Chondrocyte (in vitro differentiated cells): ENCODE measurements at regions not wholly inside any gene's neighbourhood (a gene's known extent, or its start where the extent isn't known, plus 50 kb on each side); places are given as distances from the start of the nearest gene placed in this dataset.

Experiments
- DNase-seq: peaks from one replicate; pipeline ENCODE4 v3.0.0; 2021; ENCODE audit warnings: mixed read lengths, low spot score
- H3K27ac Mint-ChIP-seq: one replicate; pipeline ENCODE4 v1.8.0; 2021; ENCODE audit warnings: mild to moderate bottlenecking, moderate library complexity, mixed read lengths; ENCODE audit not compliant: unreplicated experiment
- H3K27me3 Mint-ChIP-seq: 2 replicates; pipeline ENCODE4 v1.8.0; 2021; ENCODE audit warnings: low read depth, mixed read lengths
- H3K36me3 Mint-ChIP-seq: 2 replicates; pipeline ENCODE4 v1.8.0; 2021; ENCODE audit warnings: low read depth, mixed read lengths
- H3K4me1 Mint-ChIP-seq: 2 replicates; pipeline ENCODE4 v1.8.0; 2021; ENCODE audit warnings: low read depth, mild to moderate bottlenecking, mixed read lengths
- H3K4me3 Mint-ChIP-seq: one replicate; pipeline ENCODE4 v1.8.0; 2021; ENCODE audit warnings: mild to moderate bottlenecking, moderate library complexity, mixed read lengths; ENCODE audit not compliant: unreplicated experiment
- H3K9me3 Mint-ChIP-seq: 2 replicates; pipeline ENCODE4 v1.8.0; 2021; ENCODE audit warnings: low read depth, mixed read lengths
- CTCF ChIP-seq: fragments of 200-600 bp; sonication (generic); IDR thresholded peaks from 2 replicates; pipeline ENCODE4 v1.5.0; 2021; ENCODE audit warnings: antibody characterized with exemption, mild to moderate bottlenecking, moderate library complexity

DNA sequence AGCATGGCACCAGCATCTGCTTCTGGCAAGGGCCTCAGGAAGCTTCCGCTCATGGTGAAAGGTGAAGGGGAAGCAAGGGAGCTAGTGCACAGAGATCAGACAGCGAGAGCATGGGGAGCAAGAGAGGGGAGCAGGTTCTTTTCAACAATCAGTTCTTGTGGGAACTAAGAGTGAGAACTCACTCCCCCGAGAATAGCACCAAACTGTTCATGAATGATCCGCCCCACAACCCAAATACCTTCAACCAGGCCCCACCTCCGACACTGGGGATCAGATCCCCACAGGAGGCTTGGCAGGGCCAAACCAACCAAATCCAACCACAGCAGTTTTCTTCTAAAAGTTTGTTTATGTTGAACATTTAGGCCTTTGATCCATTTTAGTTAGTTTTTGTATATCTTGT, 69.7 kb upstream of the BHLHE23 start:
- H3K27me3 Mint-ChIP-seq, result peaks cover 22% of the 10 kb centered on the region
- peaks cover 40% of the 10 kb centered on the region for H3K9me3 Mint-ChIP-seq
- DNase-seq, result peak; percentile 28
- H3K27ac Mint-ChIP-seq, result no peak overlapping the region
- H3K4me3 Mint-ChIP-seq, result no peak overlapping the region
- H3K4me1 Mint-ChIP-seq, result no peaks in the 10 kb centered on the region
- no peak for TF ChIP-seq CTCF
- H3K36me3 Mint-ChIP-seq, result peaks cover 3% of the 10 kb centered on the region

DNA sequence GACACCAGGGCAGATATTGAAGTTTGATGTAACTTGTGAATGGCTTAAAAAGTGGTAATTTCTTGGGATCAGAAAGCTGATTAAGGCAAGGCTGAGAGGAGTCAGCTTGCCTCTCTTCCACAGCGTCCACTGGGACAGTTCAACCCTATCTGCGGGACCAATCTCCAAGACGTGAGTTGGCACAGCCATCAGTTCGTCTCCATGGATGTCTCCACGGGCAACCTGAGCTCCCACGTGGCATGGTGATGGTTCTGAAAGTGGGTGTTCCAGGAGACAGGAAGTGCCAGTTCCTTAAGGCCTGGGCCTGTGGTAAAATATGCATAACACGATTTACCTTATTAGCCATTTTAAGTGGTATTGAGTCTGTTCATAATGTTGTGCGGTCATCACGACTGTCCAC, 67.9 kb upstream of the BHLHE23 start:
- Mint-ChIP-seq H3K27me3 (peaks cover 30% of the 10 kb centered on the region), H3K4me3 (no peak overlapping the region)

DNA sequence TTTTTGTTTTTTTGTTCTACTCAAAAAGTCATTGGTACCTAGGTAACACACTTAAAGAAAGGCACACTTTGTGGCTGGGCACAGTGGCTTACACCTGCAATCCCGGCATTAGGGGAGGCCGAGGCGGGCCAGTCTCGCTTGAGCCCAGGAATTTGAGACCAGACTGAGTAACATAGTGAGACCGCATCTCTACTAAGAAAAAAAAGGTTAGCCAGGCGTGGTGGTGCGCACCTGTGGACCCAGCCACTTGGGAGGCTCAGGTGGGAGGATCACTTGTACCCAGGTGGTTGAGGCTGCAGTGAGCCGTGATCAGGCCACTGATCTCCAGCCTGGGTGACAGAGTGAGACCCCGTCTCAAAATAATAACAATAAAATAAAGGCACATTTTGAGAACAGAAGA, 67.4 kb upstream of the BHLHE23 start:
- peaks cover 30% of the 10 kb centered on the region for H3K27me3 Mint-ChIP-seq
- no peaks in the 10 kb centered on the region for H3K4me1 Mint-ChIP-seq
- peak; percentile 32 for DNase-seq
- no peak overlapping the region for H3K4me3 Mint-ChIP-seq
- no peak overlapping the region for H3K27ac Mint-ChIP-seq
- H3K9me3 Mint-ChIP-seq, result peaks cover 34% of the 10 kb centered on the region
- peaks cover 3% of the 10 kb centered on the region for H3K36me3 Mint-ChIP-seq
- TF ChIP-seq CTCF, result no peak

More for the DNA sequence above, 67.9 kb upstream of the BHLHE23 start:
- Mint-ChIP-seq H3K36me3 (peaks cover 3% of the 10 kb centered on the region), H3K4me1 (no peaks in the 10 kb centered on the region), H3K27ac (no peak overlapping the region), H3K9me3 (peaks cover 38% of the 10 kb centered on the region)
- no peak for TF ChIP-seq CTCF
- peak; percentile 29 for DNase-seq

DNA sequence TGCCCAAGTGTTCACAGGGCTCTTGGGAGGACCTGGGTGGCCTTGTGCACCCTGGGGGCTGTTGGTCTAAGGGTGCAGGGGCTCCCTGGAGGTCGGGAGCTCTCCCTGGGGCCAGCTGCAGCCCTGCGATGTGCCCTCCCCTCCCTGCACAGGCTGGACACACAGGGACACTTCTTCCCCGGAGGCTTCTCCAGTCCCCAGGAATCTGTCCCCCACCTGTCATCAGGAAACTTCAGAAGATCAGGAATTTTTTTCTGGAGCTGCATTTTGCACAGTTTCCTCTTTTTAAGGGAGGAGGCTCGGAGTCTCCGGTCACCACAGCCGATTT, 66.9 kb upstream of the BHLHE23 start:
- DNase-seq, result no peak
- H3K27ac Mint-ChIP-seq, result no peak overlapping the region
- peaks cover 3% of the 10 kb centered on the region for H3K36me3 Mint-ChIP-seq
- TF ChIP-seq CTCF, result no peak
- H3K27me3 Mint-ChIP-seq, result peaks cover 30% of the 10 kb centered on the region
- H3K9me3 Mint-ChIP-seq, result peaks cover 30% of the 10 kb centered on the region
- H3K4me3 Mint-ChIP-seq, result no peak overlapping the region
- no peaks in the 10 kb centered on the region for H3K4me1 Mint-ChIP-seq

GRCh38 chr20:63072991-63073737, 66.4 kb upstream of the BHLHE23 start:
- Mint-ChIP-seq H3K4me1 (no peaks in the 10 kb centered on the region), H3K4me3 (no peak overlapping the region), H3K9me3 (peaks cover 25% of the 10 kb centered on the region), H3K27me3 (peaks cover 28% of the 10 kb centered on the region), H3K27ac (no peak overlapping the region), H3K36me3 (no peaks in the 10 kb centered on the region)
- TF ChIP-seq CTCF, result no peak
- peak; percentile 75 for DNase-seq
